ENCODE measurements at regions not wholly inside any gene's neighbourhood (a gene's known extent, or its start where the extent isn't known, plus 50 kb on each side); places are given as distances from the start of the nearest gene placed in this dataset.

GRCh38 chr2:241997017-241997416 lies 127.5 kb downstream of the RTP5 start:
- no peaks in the 10 kb centered on the region for H3K23me2 ChIP-seq (ENCODE audit: low read depth, low read length)
- TF ChIP-seq KDM1A (IDR thresholded peaks at IDR 0.05; ENCODE audit: borderline replicate concordance, low read length) = no peak
- TF ChIP-seq KDM4A (IDR thresholded peaks at IDR 0.05; ENCODE audit: low read depth, low read length, severe bottlenecking) = no peak
- no peak for TF ChIP-seq POLR2AphosphoS5 (IDR thresholded peaks at IDR 0.05; ENCODE audit: low read depth, low read length)
- no peak for TF ChIP-seq ATF2 (IDR thresholded peaks at IDR 0.05; ENCODE audit: low read length)

More at GRCh38 chr2:241997017-241997416, 127.5 kb downstream of the RTP5 start:
- no peak overlapping the region for H3K18ac ChIP-seq (ENCODE audit: extremely low read depth, low read length)
- no peak overlapping the region for H2BK12ac ChIP-seq (ENCODE audit: low read depth, low read length)
- H3K56ac ChIP-seq (replicated peaks; ENCODE audit: insufficient read length, low read depth, low read length) = no peak overlapping the region
- no peaks in the 10 kb centered on the region for H3K79me2 ChIP-seq (ENCODE audit: control insufficient read depth in 1 of 2, insufficient read depth in 2 of 2, low read length in 2 of 2)
- H3K4me3 ChIP-seq (ENCODE audit: extremely low read depth in 1 of 4, insufficient read depth in 2 of 4, low read depth in 3 of 4, low read length in 4 of 4) = no peak overlapping the region
- H3K79me1 ChIP-seq (ENCODE audit: low read depth, low read length) = no peaks in the 10 kb centered on the region
- H2BK15ac ChIP-seq (ENCODE audit: low read length) = no peak overlapping the region
- FAIRE-seq = no peak
- no peaks in the 10 kb centered on the region for H3K4me1 ChIP-seq (replicated peaks in 1 of 4; ENCODE audit: control insufficient read depth in 3 of 4, insufficient read depth in 4 of 4, low read length in 3 of 4)
- H4K8ac ChIP-seq (ENCODE audit: extremely low read depth, insufficient read depth, low read length) = no peak overlapping the region
- no peak overlapping the region for H3K27ac ChIP-seq (ENCODE audit: low read depth, low read length)
- H3K4ac ChIP-seq (replicated peaks; ENCODE audit: insufficient read length, low read depth, low read length) = no peak overlapping the region
- H2BK5ac ChIP-seq (ENCODE audit: low read depth, low read length) = no peak overlapping the region
- no peak overlapping the region for H4K91ac ChIP-seq (replicated peaks; ENCODE audit: insufficient read length, low read length)
- no peak overlapping the region for H2AFZ ChIP-seq (ENCODE audit: low read length)
- H2AK5ac ChIP-seq (ENCODE audit: low read depth, low read length) = no peak overlapping the region
- ChIA-PET CTCF (ENCODE audit: partially characterized antibody) (interaction anchor here (1.3 kb wide), 1 partner anchor 44 kb away, joined by 5 read pairs; no protein-coding TSS in a partner anchor), POLR2A (ENCODE audit: partially characterized antibody) (no interaction called here)
- H3K36me3 ChIP-seq (ENCODE audit: control insufficient read depth in 2 of 4, insufficient read depth in 4 of 4, low read length in 3 of 4) = no peaks in the 10 kb centered on the region
- H3K14ac ChIP-seq (ENCODE audit: insufficient read length) = no peak overlapping the region
- no peak overlapping the region for H2BK120ac ChIP-seq (replicated peaks; ENCODE audit: low read depth, low read length)
- H3K9me3 ChIP-seq (ENCODE audit: insufficient read depth in 2 of 2, low read depth in 1 of 2, low read length in 1 of 2) = peaks cover 0 to 25% of the 10 kb centered on the region in 2 experiments; a peak in 2 of 4 replicates
- no peak overlapping the region for H2BK20ac ChIP-seq (ENCODE audit: low read length)
- no peak overlapping the region for H4K5ac ChIP-seq (ENCODE audit: insufficient read length, low read depth, low read length)
- H3K23ac ChIP-seq (ENCODE audit: insufficient read length) = no peak overlapping the region
- DNase-seq (ENCODE audit: low read depth in 1 of 2, low spot score in 2 of 2) = no peak
- 91% methylated on average over 16 of the region's 16 CpGs; no CpG with 5 or more reads in 1 of the 2 experiments for WGBS, 2 experiments (ENCODE audit: extremely low coverage in 1 of 2, insufficient coverage in 1 of 2, insufficient read length in 1 of 2, insufficient replicate concordance in 2 of 2, low coverage in 1 of 2, low lambda C conversion rate in 2 of 2, missing lambda C conversion rate in 1 of 2)
- no peak overlapping the region for H3K4me2 ChIP-seq (ENCODE audit: insufficient read depth in 1 of 2, low read depth in 2 of 2, low read length in 2 of 2)
- H3K27me3 ChIP-seq (replicated peaks in 1 of 4; ENCODE audit: control insufficient read depth in 3 of 4, extremely low read depth in 1 of 4, insufficient read depth in 3 of 4, low read length in 3 of 4) = no peaks in the 10 kb centered on the region; a peak in 1 of 7 replicates
- H3K9ac ChIP-seq (replicated peaks in 1 of 4; ENCODE audit: extremely low read depth in 1 of 4, low read depth in 3 of 4, low read length in 3 of 4) = no peak overlapping the region
- no peaks in the 10 kb centered on the region for H4K20me1 ChIP-seq (replicated peaks in 1 of 2; ENCODE audit: control insufficient read depth in 1 of 2, insufficient read depth in 2 of 2, low read length in 2 of 2)

Measured in H1 (cell line).